ENCODE measurements at regions not wholly inside any gene's neighbourhood (a gene's known extent, or its start where the extent isn't known, plus 50 kb on each side); places are given as distances from the start of the nearest gene placed in this dataset.

DNA sequence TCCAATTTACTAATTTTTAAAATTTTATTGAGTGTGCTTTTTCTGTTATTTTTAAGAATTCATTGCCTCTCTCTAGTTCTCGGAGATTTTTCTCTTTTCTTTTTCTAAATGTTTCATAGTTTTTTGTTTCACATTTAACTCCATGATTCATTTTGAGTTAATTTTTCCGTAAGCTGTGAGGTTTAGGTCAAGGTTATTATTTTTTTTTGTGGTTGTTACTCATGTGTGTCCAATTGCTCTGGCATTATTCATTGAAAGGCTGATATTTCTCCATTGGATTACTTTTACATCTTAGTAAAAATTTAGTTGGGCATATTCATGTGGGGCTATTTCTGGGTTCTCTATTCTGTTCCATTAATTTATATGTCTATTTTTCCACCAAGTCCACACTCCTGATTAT lies 220.8 kb downstream of the MID1IP1 start:
- TF ChIP-seq, protein P1, sequence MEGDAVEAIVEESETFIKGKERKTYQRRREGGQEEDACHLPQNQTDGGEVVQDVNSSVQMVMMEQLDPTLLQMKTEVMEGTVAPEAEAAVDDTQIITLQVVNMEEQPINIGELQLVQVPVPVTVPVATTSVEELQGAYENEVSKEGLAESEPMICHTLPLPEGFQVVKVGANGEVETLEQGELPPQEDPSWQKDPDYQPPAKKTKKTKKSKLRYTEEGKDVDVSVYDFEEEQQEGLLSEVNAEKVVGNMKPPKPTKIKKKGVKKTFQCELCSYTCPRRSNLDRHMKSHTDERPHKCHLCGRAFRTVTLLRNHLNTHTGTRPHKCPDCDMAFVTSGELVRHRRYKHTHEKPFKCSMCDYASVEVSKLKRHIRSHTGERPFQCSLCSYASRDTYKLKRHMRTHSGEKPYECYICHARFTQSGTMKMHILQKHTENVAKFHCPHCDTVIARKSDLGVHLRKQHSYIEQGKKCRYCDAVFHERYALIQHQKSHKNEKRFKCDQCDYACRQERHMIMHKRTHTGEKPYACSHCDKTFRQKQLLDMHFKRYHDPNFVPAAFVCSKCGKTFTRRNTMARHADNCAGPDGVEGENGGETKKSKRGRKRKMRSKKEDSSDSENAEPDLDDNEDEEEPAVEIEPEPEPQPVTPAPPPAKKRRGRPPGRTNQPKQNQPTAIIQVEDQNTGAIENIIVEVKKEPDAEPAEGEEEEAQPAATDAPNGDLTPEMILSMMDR (IDR thresholded peaks at IDR 0.05; ENCODE audit: low read length), result no peak
- TF ChIP-seq EZH2 (IDR thresholded peaks at IDR 0.05; ENCODE audit: borderline replicate concordance, low read length), result no peak
